ENCODE measurements at regions not wholly inside any gene's neighbourhood (a gene's known extent, or its start where the extent isn't known, plus 50 kb on each side); places are given as distances from the start of the nearest gene placed in this dataset.
"Not testable (repeated sequence)": the region's sequence is repeated elsewhere in the genome, so short reads cannot be mapped to it uniquely, and the experiment has no call there.

DNA sequence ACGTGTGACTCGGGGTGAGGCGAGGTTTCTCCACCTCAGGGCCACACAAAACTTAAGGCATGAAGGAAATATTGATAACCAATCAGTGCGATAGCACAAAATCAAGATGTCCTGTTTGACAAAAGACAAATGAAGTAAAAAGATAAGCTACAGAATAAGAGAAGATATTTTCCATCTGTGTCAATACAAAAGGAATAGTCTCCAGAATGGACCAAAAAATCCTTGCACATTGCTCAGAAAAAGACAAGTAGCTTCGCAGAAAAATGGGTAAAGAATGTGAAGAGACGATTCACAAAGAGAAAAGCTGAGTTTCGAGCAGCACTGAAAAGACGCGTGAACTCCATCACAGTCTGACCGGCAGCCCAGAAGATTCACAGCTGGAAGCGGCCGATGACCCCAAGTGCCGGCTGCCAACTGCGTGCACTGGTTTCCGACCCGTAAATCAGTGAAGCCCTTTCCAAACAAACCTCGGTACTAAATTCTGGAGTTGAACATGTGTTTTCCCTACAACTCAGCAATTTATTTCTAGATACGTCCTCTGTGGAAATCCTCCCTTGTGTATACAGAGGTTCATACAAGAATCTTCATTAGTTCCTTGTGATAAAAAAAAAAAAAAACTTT is 308.4 kb downstream of the BRD1 start:
- no peak for DNase-seq

DNA sequence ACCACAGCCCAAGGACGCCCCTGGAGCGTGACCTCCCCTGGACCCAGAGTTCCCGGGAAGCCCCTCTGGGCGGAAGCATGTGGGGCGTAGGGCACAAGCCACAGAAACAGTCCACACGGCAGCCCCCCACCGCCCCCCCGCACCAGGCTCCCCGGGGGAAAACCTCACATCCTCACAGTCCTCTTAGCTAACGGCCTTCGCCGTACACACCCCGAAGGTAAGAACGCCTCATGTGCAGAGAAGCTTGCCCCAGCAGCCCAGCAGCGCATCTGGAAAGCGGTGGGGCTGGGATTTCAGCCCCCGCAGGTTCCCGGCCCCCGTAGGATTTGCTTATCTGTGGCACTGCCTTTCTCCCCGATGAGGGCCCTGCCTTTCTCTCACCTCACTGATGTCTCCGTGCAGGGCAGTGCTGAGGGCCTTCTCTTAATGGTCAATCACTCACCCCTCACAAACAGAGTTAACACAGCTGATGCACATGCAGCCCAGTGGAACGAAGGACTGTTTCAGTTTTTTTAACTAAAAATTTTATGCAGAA is 309.2 kb downstream of the BRD1 start:
- DNase-seq, result no peak

DNA sequence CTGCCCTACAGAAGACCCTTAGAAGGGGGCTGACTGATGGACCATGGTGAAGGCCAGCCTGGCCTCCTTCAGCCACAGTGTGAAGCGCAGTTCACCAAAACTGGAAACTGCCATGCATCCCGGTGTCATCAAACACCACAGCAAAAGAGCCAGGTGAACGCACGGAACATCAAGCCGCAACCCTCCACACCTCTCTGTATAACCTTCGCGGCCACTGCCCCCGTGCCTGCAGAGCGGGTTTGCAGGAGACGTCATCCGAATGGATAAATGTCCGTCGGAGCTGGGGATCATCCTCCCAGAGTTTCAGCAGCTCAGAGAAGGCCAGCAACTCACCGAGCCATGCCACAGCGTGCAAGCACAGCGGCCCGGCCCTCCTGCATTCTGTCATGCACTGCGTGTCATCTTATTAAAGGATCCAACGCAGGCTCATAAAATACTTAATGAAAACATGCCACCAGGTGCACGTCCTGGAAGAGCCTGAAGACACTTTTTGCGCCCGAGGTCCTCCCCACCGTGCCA is 309.9 kb downstream of the BRD1 start:
- DNase-seq, result no peak

DNA sequence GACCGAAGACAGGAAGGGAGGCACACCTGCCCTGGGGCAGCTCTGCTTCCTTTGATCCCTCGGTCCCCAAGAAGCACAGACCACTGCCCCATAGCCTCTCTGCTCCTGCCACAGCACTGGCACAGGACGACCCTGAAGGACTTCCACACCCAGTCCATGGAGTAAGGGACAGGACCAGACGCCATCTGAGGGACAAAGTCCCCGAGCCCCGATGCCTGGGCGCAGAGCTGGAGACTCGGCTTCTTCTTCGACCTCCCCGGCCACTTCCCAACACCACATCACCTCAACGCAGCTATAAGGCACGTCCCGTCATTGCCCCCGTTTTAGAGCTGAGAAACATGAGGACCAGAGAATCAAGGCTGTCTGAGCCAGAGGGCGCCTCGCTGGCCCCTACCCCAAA is 310.5 kb downstream of the BRD1 start:
- peak; percentile 100 for DNase-seq

GRCh38 chr22:49515475-49515874 is 312.2 kb downstream of the BRD1 start:
- DNase-seq, result no peak

- DNase-seq, result no peak
These were observed 313.0 kb downstream of the BRD1 start for GRCh38 chr22:49514641-49515040.

DNA sequence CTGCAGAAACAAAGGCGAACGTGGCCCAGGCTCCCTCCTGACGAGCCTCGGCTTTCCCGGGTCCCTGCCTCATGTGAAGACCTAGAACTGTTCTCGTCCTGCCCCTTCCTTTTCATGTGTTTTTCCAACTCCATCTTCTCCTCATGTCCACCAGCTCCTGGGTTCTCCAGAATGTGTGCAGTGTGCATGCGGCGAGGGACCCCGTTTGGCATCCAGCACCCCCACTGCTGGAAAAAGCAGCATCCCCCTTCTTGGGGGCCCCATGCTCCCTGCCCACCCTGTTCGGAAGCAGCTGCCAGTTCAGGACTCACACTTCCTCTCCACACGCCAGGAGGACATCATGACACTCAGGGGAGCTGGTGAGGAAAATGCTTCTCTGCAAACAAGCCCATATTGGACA is 313.5 kb downstream of the BRD1 start:
- DNase-seq, result no peak

GRCh38 chr22:49513358-49513851 is 314.3 kb downstream of the BRD1 start:
- DNase-seq, result no peak

GRCh38 chr22:49512487-49513165 is 315.0 kb downstream of the BRD1 start:
- DNase-seq, result no peak

GRCh38 chr22:49511393-49512189 is 316.1 kb downstream of the BRD1 start:
- DNase-seq, result not testable (repeated sequence)

GRCh38 chr22:49510718-49511117 is 317.0 kb downstream of the BRD1 start:
- no peak for DNase-seq

DNA sequence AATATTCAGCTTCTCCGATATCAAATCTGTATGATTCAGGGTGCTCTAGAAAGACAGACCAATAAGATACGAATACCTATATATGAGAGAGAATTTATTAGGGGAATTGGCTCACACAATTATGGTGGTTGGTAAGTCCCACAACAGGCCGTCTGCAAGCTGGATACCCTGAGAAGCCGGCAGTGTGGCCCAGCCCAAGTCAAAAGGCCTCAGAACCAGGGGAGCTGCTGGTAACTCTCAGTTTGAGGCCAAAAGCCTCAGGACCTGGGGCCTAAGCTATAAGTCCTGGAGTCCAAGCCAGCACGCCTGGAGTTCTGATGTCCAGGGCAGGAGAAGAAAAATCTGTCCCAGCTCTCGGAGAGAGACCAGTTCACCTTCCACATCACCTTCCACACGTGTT is 318.7 kb downstream of the BRD1 start:
- DNase-seq, result no peak

DNA sequence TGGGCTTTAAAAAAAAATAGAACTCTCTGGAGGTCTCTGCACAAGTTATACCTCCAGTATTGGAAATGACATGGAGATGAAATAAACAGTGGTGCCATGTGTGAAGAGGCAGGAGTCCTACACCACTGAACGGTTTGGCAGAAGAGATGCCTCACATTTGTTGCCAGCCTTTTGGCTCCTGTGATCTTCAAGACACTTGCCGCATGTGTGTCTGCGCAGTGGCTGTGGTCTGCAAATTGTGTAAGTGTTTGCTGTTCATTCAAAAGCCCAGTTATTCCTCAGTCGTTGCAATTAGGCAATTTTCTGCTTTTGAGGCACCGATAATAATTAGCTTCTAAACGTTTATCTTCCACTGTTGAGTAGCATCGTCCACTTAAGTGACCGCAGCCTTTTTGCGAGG is 319.1 kb downstream of the BRD1 start:
- no peak for DNase-seq

GRCh38 chr22:49507607-49508292 is 319.9 kb downstream of the BRD1 start:
- no peak for DNase-seq

- DNase-seq, result no peak
These were observed 321.7 kb downstream of the BRD1 start for GRCh38 chr22:49506010-49506400.

- no peak for DNase-seq
These were observed 322.2 kb downstream of the BRD1 start for GRCh38 chr22:49505337-49506009.

GRCh38 chr22:49503896-49504521 is 323.7 kb downstream of the BRD1 start:
- DNase-seq, result no peak

DNA sequence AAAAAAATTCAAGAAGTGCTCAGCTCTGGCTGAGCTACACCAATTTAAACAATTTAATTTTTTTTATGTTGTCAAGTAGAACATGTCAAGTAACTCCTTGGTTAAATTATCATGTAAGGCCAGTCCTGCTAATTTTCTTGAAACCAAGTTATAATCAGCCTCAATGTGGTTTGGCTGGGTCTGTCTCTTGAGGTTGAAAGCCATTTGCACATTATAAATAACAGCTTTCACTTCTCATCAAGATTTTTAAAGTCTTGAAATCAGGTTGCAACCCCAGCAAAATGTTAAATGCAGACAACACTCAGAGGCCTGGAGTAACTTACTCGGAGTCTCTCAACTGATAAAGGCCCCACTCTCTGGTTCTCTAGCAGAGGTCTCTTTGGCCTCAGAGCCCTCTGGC is 324.4 kb downstream of the BRD1 start:
- DNase-seq, result no peak

DNA sequence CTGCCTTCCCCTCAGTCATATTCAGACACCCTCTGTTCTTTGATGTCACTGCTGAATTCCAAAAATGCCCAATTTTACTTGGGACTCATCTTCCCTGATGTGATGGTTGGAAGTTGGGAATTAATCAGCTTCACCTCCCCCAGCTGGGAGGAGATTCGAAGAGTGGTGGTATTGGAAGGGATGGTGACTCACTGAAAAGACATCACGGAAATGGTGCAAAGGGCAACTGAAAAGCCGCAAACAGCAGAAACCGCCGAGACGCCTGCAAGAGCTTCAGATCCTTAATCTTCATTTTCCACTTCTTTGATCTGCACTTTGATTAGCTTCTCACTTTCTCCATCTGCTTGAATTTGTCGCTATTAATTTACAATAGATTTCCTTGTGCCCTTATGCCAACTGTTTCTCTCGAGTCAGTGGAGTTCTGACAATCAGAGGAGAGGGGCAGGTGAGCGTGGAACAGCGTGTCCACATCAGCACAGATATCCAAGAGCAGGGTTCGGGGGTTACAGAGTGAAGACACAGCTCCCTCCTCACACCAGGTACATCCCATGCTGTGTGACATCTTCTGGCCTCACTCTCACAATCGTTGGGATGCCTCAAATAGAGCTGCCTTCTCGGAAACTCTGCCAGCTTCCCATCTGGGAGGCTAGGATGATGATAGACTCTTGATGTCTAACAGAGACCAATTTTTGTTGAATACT is 325.4 kb downstream of the BRD1 start:
- DNase-seq, result no peak

DNA sequence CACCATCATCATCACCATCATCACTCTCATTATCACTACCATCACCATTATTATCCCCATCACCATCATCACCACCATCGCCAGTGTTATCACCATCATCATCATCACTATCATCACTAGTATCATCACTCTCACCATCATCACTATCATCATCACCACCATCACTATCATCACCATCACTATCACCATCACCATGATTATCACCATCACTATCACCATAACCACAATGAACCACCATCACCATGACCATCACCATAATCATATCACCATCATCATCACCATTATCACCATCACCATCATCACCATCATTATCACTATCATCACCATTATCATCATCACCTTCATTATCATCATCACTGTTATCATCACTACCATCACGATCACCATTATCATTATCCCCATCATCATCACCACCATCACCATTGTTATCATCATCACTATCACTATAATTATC is 326.7 kb downstream of the BRD1 start:
- DNase-seq, result no peak

GRCh38 chr22:49500076-49500460 is 327.6 kb downstream of the BRD1 start:
- DNase-seq, result no peak

All from GOT3 (cell line).